Mesenchymal stem cell (in vitro differentiated cells and primary cell): ENCODE measurements at regions not wholly inside any gene's neighbourhood (a gene's known extent, or its start where the extent isn't known, plus 50 kb on each side); places are given as distances from the start of the nearest gene placed in this dataset.

ENCODE experiments used
- DNase-seq: peaks from one replicate; pipeline ENCODE4 v3.0.0-alpha.2; 2013
- H2AFZ ChIP-seq: one replicate; pipeline ENCODE4 v1.6.1; 2013; ENCODE audit warnings: low read depth, mild to moderate bottlenecking, control low read depth, inconsistent platforms, low read length, moderate library complexity
- H2AK5ac ChIP-seq: 2 replicates; pipeline ENCODE4 v1.6.1; 2013; ENCODE audit warnings: low read length, moderate library complexity, mild to moderate bottlenecking, inconsistent platforms; ENCODE audit not compliant: severe bottlenecking
- H2BK120ac ChIP-seq: one replicate; pipeline ENCODE4 v1.6.1; 2013; ENCODE audit warnings: low read depth, mild to moderate bottlenecking, inconsistent platforms, low read length, moderate library complexity
- H2BK12ac ChIP-seq, 2 experiments: one replicate each; pipeline ENCODE4 v1.6.1; 2013; ENCODE audit warnings: inconsistent platforms in 2 of 2, low read length in 2 of 2, mild to moderate bottlenecking in 2 of 2, moderate library complexity in 2 of 2, control low read depth in 1 of 2
- H2BK15ac ChIP-seq: one replicate; pipeline ENCODE4 v1.6.1; 2013; ENCODE audit warnings: mild to moderate bottlenecking, low read depth, inconsistent platforms; ENCODE audit not compliant: poor library complexity, severe bottlenecking
- H2BK5ac ChIP-seq: 2 replicates; pipeline ENCODE4 v1.6.1; 2013; ENCODE audit warnings: low read depth, mild to moderate bottlenecking, low read length, control low read depth, inconsistent platforms; ENCODE audit not compliant: poor library complexity, severe bottlenecking
- H3K14ac ChIP-seq, 2 experiments: one replicate each; pipeline ENCODE4 v1.6.1; 2013; ENCODE audit warnings: inconsistent platforms in 2 of 2, low read length in 2 of 2, control low read depth in 1 of 2, mild to moderate bottlenecking in 1 of 2, moderate library complexity in 1 of 2
- H3K18ac ChIP-seq, 2 experiments: one replicate each; pipeline ENCODE4 v1.6.1; 2013; ENCODE audit warnings: inconsistent platforms in 2 of 2, low read length in 2 of 2, control low read depth in 1 of 2, low read depth in 1 of 2, mild to moderate bottlenecking in 1 of 2
- H3K23ac ChIP-seq, 2 experiments: one replicate each; pipeline ENCODE4 v1.6.1; 2013; ENCODE audit warnings: inconsistent platforms in 2 of 2, low read length in 2 of 2, mild to moderate bottlenecking in 2 of 2, moderate library complexity in 2 of 2, control low read depth in 1 of 2
- H3K27ac ChIP-seq: 2 replicates; pipeline ENCODE4 v1.5.1; 2013; ENCODE audit warnings: mild to moderate bottlenecking, moderate library complexity, low read length, control low read depth, inconsistent platforms; ENCODE audit not compliant: poor library complexity, severe bottlenecking
- H3K27me3 ChIP-seq, 2 experiments: 2 replicates each; pipeline versions ENCODE4 v1.6.1 to v1.7.0; 2013; ENCODE audit warnings: low read length in 2 of 2, mild to moderate bottlenecking in 2 of 2, moderate library complexity in 2 of 2, control low read depth in 1 of 2, inconsistent platforms in 1 of 2; ENCODE audit not compliant: control insufficient read depth in 1 of 2, insufficient read depth in 1 of 2
- H3K36me3 ChIP-seq, 2 experiments: 2 replicates each; pipeline versions ENCODE4 v1.6.1 to v1.7.0; 2013; ENCODE audit warnings: low read length in 2 of 2, control low read depth in 1 of 2, inconsistent platforms in 1 of 2, low read depth in 1 of 2, mild to moderate bottlenecking in 1 of 2; ENCODE audit not compliant: insufficient read depth in 2 of 2, control insufficient read depth in 1 of 2
- H3K4ac ChIP-seq, 2 experiments: one replicate each; pipeline ENCODE4 v1.6.1; 2013; ENCODE audit warnings: inconsistent platforms in 2 of 2, low read length in 2 of 2, mild to moderate bottlenecking in 2 of 2, moderate library complexity in 2 of 2, control low read depth in 1 of 2, low read depth in 1 of 2
- H3K4me1 ChIP-seq: 2 replicates; pipeline ENCODE4 v1.6.1; 2013; ENCODE audit warnings: low read depth, low read length, control low read depth; ENCODE audit not compliant: control insufficient read depth, insufficient read depth
- H3K4me2 ChIP-seq: 2 replicates; pipeline ENCODE4 v1.6.1; 2013; ENCODE audit warnings: low read length, mild to moderate bottlenecking, inconsistent platforms; ENCODE audit not compliant: poor library complexity, severe bottlenecking
- H3K4me3 ChIP-seq, 2 experiments: 2 replicates each; pipeline versions ENCODE4 v1.5.1 to v1.7.0; 2013; ENCODE audit warnings: low read length in 2 of 2, mild to moderate bottlenecking in 2 of 2, control low read depth in 1 of 2, low read depth in 1 of 2; ENCODE audit not compliant: insufficient read depth in 1 of 2
- H3K79me1 ChIP-seq: replicated peaks from 2 replicates; pipeline ENCODE4 v1.6.1; 2013; ENCODE audit warnings: mild to moderate bottlenecking, control low read depth, low read length, inconsistent platforms; ENCODE audit not compliant: poor library complexity, severe bottlenecking
- H3K9ac ChIP-seq: 2 replicates; pipeline ENCODE4 v1.7.0; 2013; ENCODE audit warnings: mild to moderate bottlenecking, low read length, moderate library complexity
- H3K9me3 ChIP-seq: 2 replicates; pipeline ENCODE4 v1.7.0; 2013; ENCODE audit warnings: mild to moderate bottlenecking, low read length; ENCODE audit not compliant: control insufficient read depth
- H4K8ac ChIP-seq: one replicate; pipeline ENCODE4 v1.6.1; 2013; ENCODE audit warnings: inconsistent platforms, mild to moderate bottlenecking, low read length, moderate library complexity
- H4K91ac ChIP-seq: one replicate; pipeline ENCODE4 v1.6.1; 2013; ENCODE audit warnings: mild to moderate bottlenecking, low read length, inconsistent platforms
- WGBS: methylation state at CpG from one replicate; pipeline ENCODE4 v1.1.7; 2013; ENCODE audit warnings: mixed read lengths; 5-methylcytosine and 5-hydroxymethylcytosine counted together

GRCh38 chr10:125534515-125534914 is 148.4 kb downstream of the TEX36 start:
- WGBS = 83% methylated on average over 4 of the region's 5 CpGs
- no peak overlapping the region for H2AK5ac ChIP-seq
- no peaks in the 10 kb centered on the region for H3K79me1 ChIP-seq
- no peak overlapping the region for H2BK120ac ChIP-seq
- H4K91ac ChIP-seq = no peak overlapping the region
- H3K9ac ChIP-seq = no peak overlapping the region
- no peaks in the 10 kb centered on the region for H3K9me3 ChIP-seq
- no peak overlapping the region for H2BK15ac ChIP-seq
- H3K18ac ChIP-seq = no peak overlapping the region
- no peak overlapping the region for H3K4me3 ChIP-seq
- H2BK5ac ChIP-seq = no peak overlapping the region
- no peaks in the 10 kb centered on the region for H3K36me3 ChIP-seq
- H3K4me1 ChIP-seq = peaks cover 1% of the 10 kb centered on the region
- no peak overlapping the region for H3K4me2 ChIP-seq
- no peak overlapping the region for H2BK12ac ChIP-seq
- H3K23ac ChIP-seq = no peak overlapping the region
- H3K27ac ChIP-seq = no peak overlapping the region
- peaks cover 0 to 47% of the 10 kb centered on the region in 2 experiments for H3K27me3 ChIP-seq
- H3K4ac ChIP-seq = no peak overlapping the region
- H2AFZ ChIP-seq = no peak overlapping the region
- no peak overlapping the region for H3K14ac ChIP-seq
- H4K8ac ChIP-seq = no peak overlapping the region
- DNase-seq = no peak

- 66% methylated on average over 8 of the region's 8 CpGs for WGBS
- no peak for DNase-seq
Observed at GRCh38 chr10:125533866-125534265, 149.1 kb downstream of the TEX36 start.

GRCh38 chr10:125531465-125531864 is 151.5 kb downstream of the TEX36 start:
- WGBS = 72% methylated on average over 10 of the region's 12 CpGs
- Histone ChIP-seq H3K36me3 (no peaks in the 10 kb centered on the region), H3K4me3 (no peak overlapping the region)

More at GRCh38 chr10:125533866-125534265, 149.1 kb downstream of the TEX36 start:
- no peak overlapping the region for H2BK15ac ChIP-seq
- H2AFZ ChIP-seq = no peak overlapping the region
- no peaks in the 10 kb centered on the region for H3K79me1 ChIP-seq
- H2BK120ac ChIP-seq = no peak overlapping the region
- no peak overlapping the region for H3K4me3 ChIP-seq
- no peak overlapping the region for H4K91ac ChIP-seq
- no peak overlapping the region for H3K9ac ChIP-seq
- no peak overlapping the region for H2AK5ac ChIP-seq
- no peaks in the 10 kb centered on the region for H3K9me3 ChIP-seq
- H3K4me1 ChIP-seq = peaks cover under 1% of the 10 kb centered on the region
- H3K36me3 ChIP-seq = no peaks in the 10 kb centered on the region
- no peak overlapping the region for H3K27ac ChIP-seq
- peaks cover 0 to 43% of the 10 kb centered on the region in 2 experiments for H3K27me3 ChIP-seq
- no peak overlapping the region for H3K4me2 ChIP-seq
- no peak overlapping the region for H4K8ac ChIP-seq
- H2BK12ac ChIP-seq = no peak overlapping the region
- no peak overlapping the region for H3K4ac ChIP-seq
- H3K18ac ChIP-seq = no peak overlapping the region
- H2BK5ac ChIP-seq = no peak overlapping the region
- no peak overlapping the region for H3K23ac ChIP-seq
- no peak overlapping the region for H3K14ac ChIP-seq

GRCh38 chr10:125523347-125523746 is 159.6 kb downstream of the TEX36 start:
- H3K79me1 ChIP-seq = no peaks in the 10 kb centered on the region
- no peak overlapping the region for H2BK5ac ChIP-seq
- no peak overlapping the region for H2BK120ac ChIP-seq
- H3K27ac ChIP-seq = no peak overlapping the region
- H4K91ac ChIP-seq = no peak overlapping the region
- H2AFZ ChIP-seq = no peak overlapping the region
- peaks cover 5% of the 10 kb centered on the region for H3K9me3 ChIP-seq
- no peak overlapping the region for H3K9ac ChIP-seq
- DNase-seq = no peak
- H3K14ac ChIP-seq = no peak overlapping the region
- no peak overlapping the region for H2BK15ac ChIP-seq
- H3K23ac ChIP-seq = no peak overlapping the region
- H3K27me3 ChIP-seq = no peaks in the 10 kb centered on the region
- no peaks in the 10 kb centered on the region for H3K4me1 ChIP-seq
- H2BK12ac ChIP-seq = no peak overlapping the region
- H4K8ac ChIP-seq = no peak overlapping the region
- no peak overlapping the region for H3K4me2 ChIP-seq
- H2AK5ac ChIP-seq = no peak overlapping the region
- no peak overlapping the region for H3K18ac ChIP-seq
- no peaks in the 10 kb centered on the region for H3K36me3 ChIP-seq
- H3K4ac ChIP-seq = no peak overlapping the region
- H3K4me3 ChIP-seq = no peak overlapping the region
- WGBS = 76% methylated on average over 10 of the region's 10 CpGs

More at GRCh38 chr10:125531465-125531864, 151.5 kb downstream of the TEX36 start:
- no peak overlapping the region for H2BK15ac ChIP-seq
- no peak overlapping the region for H4K8ac ChIP-seq
- no peak overlapping the region for H2AK5ac ChIP-seq
- no peak overlapping the region for H2BK5ac ChIP-seq
- H3K14ac ChIP-seq = no peak overlapping the region
- H3K4me2 ChIP-seq = no peak overlapping the region
- peaks cover 0 to 36% of the 10 kb centered on the region in 2 experiments for H3K27me3 ChIP-seq
- H2BK120ac ChIP-seq = no peak overlapping the region
- DNase-seq = no peak
- H3K18ac ChIP-seq = no peak overlapping the region
- no peaks in the 10 kb centered on the region for H3K79me1 ChIP-seq
- H2AFZ ChIP-seq = no peak overlapping the region
- H3K27ac ChIP-seq = no peak overlapping the region
- no peaks in the 10 kb centered on the region for H3K9me3 ChIP-seq
- H3K4me1 ChIP-seq = no peaks in the 10 kb centered on the region
- no peak overlapping the region for H4K91ac ChIP-seq
- no peak overlapping the region for H2BK12ac ChIP-seq
- H3K23ac ChIP-seq = no peak overlapping the region
- H3K9ac ChIP-seq = no peak overlapping the region
- no peak overlapping the region for H3K4ac ChIP-seq
